ENCODE measurements at regions not wholly inside any gene's neighbourhood (a gene's known extent, or its start where the extent isn't known, plus 50 kb on each side); places are given as distances from the start of the nearest gene placed in this dataset.

DNA sequence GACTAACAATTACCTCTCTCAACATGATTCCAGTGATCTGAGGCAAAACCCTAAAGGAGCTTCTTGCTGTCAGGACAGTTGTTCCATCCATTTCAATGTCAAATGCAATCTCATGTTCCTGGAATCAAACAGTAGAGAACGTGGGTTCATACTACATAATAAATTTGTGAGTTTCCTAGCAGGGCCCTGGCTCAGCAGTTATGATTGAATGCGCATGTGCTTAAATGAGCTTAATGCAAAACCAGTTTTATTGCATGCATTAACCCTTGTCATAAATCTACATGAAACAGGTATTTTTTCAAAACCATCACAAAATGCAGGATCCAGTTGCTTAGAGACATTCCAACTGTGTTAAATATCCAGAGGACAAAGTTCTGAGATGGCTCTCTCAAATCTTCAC lies 225.4 kb upstream of the TMEM72 start:
- DNase-seq: no peak

DNA sequence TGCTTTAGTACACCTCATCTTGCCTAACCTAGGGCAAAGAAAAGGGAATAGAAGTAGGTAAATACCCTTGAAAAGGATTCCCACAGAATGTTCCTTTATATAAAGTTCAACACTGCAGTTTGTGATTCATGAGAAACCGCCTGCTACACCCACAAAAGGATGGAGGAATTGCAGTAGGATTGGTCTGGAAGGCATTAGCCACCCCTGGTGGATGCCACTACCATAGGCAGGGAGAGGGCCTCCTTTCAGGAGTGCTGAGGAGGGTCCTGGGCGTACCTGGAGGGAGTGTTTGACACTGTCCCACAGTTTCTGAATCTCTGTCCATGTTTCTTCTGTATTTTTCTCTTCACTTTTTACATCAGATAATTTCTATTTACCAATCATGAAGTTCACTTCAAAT lies 221.8 kb upstream of the TMEM72 start:
- no peak for DNase-seq

DNA sequence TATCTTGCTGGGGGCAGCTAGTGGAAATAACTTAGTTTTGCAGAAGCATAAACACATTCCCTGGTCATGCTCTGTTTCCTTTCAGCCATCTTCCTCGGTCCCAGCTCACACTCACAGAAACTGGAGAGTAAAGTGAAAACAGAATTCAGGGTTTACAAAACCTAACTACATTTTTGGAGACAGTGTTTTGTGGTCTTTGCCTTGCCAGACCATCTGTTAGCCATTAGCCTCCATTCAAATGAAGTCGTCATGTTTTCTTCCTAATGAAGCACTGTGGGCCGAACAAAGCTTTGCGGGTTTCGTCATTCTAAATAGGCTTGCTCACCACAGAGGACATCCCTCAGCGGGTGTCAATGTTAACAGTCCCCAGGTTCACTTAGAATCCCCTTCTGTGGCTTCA lies 214.6 kb upstream of the TMEM72 start:
- DNase-seq: no peak

DNA sequence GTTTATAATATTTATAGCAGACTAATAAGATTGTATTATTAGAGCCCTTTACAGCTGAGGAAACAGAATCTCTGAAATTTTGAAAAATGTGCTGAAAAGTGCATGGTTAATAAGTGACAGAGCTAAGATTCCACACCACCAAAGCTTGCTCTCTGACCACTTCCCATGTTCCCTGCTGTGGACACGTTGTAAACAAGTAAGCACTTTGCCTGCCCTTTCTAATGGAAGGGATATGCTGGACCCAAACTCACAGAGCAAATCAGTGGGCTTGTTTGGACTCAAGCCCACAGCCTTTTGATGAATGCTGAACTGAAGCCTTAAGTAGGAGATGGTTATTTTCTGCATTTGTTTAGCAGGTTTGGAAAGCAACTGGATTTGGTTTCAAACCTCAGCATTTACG lies 214.0 kb upstream of the TMEM72 start:
- no peak for DNase-seq

DNA sequence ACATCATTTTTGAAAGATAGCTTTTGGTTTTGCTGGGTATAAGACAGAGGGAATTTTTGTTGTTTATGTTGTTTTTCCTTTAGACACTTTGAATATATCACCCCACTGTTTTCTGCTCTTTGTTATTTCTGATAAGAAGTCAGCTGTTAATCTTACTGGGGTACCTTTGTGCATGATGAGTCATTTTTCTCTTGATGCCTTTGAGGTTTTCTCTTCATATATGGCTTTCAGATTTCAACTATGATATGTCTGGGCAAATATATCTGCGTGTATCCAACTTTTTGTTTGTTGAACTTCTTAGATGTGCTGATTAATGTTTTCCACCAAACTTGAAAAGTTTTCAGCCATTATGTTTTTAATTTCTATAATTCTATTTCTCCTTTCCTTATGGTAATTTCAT lies 208.6 kb upstream of the TMEM72 start:
- no peak for DNase-seq

DNA sequence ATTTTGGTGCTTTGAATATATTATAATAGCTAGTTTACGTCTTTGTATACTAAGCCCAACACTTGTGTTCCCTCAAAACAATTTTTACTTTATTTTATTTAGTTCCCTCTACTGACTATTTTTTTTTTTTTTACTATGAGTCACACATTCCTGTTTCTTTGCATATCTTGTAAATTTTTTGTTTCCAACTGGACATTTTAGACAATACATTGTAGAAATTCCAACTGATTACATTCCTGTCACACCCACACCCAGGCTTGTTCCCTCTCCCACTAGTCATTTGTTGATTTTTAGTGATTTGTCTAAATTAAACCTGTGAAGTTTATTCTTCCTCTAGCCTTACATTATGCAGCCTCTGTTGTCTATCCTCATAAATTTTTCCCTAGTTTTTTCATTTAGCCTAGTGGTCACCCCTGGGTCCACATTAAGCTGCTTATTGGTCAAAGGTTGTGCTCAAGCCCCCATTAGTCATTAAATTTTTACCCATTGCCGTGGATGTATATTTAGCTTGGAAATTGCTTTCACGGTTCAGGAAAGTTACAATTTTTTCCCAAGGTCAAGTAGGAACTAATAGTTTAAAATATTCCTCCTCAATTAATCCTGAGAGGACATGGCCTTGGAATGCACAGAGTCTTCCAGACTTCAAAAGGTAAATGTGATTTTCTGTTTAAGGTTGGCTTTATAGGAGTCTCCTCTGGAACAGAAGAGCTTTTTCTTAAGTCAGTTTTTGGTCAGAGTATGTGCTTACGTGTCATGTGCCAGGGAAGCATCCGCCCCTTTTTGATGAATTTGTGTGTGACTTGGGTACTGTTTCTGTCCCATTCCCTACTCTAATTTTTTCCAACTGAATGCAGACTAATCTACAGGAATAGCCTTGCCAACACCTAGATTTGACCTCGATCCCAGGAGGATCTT lies 207.6 kb upstream of the TMEM72 start:
- no peak for DNase-seq

DNA sequence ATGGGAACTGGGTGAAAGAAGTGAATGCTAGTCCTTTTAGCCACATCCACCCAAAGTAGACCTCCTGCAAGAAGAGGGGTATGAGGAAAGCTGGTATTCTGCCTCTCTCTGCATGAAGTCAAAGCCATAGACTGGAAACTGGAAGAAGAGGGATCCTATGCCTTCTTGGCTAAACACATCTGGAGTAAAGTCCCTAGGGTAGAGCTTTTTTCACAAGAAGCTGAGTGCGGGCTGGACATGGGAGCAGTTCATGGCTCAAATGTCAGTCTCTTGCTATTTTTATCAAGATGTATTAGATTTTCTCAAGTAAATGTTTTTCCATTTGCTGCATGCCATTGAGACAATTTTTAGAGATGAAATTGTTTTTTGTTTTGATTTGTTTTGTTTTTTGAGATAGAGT lies 206.5 kb upstream of the TMEM72 start:
- no peak for DNase-seq

DNA sequence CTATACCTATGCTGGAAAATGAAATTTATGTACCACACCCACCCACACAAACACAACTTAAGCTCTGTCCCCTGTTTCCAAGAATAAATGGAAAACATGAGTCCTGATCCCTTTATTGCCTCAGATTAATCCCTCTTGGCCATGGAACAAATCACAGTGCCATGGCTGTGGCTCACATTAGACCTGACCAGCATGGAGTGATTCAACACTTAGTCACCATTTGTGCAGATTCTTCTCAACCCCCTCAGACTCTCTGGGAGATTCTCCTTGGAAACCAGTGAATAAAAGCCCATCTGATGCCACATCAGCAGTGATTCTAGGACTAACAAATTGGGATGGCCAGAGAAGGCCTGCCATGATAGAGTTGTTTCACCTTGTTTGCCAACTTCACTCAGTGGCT lies 204.4 kb upstream of the TMEM72 start:
- DNase-seq: no peak

DNA sequence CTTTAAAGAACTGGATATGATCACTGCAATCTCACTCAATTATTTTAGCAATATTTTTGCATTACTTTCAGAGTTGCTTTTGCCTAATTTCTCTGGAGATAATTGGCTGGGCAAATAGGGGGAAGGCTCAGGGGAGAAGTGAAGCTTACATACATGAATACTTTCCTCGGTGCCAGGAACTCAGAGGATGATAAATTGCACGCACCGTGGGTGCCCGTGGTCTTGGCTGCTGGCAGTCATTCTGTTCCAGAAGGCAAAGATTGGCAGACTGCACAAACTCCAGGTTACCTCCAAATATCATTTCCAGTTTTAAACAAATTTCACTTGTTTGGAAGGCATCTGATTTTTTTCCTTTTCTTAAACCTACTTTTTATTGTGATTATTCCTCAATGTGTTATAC lies 197.8 kb upstream of the TMEM72 start:
- DNase-seq: no peak

DNA sequence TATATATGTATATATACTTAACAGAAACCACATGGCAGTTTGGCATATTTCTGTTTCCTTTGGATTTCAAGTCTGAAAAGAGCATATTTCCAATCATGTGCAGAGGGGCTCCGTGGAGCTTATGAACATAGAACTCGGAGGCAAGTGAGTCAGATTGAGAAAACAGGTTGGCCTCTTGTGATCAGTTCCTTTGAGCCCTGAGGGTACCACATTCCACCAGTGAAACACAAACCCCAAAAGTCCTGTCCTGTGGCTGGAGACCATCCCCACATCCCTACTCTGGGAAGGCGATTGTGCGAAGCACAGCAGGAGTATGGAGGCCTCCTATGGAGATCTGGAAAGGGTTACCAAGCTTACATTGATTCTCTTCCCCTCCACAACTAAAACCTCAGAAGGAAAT lies 196.7 kb upstream of the TMEM72 start:
- no peak for DNase-seq

DNA sequence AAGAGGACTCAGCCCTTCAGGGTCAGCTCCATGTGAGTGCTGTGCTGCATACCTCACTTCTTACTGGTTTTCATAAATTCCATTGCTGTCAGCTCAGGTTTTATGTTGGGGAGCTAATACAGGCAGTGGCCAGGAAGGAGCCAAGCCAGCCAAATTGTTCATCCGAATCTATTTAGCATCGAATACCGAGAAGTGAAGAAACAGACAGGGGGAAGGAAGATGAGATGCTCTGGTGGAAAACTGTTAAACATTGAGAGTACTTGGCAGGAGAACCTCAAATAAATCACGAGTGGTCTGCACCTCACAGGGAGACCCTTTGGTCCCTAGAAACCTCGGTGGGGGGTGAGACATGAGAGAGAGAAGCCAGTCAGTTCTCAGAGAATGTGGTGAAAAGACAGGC lies 196.0 kb upstream of the TMEM72 start:
- no peak for DNase-seq

DNA sequence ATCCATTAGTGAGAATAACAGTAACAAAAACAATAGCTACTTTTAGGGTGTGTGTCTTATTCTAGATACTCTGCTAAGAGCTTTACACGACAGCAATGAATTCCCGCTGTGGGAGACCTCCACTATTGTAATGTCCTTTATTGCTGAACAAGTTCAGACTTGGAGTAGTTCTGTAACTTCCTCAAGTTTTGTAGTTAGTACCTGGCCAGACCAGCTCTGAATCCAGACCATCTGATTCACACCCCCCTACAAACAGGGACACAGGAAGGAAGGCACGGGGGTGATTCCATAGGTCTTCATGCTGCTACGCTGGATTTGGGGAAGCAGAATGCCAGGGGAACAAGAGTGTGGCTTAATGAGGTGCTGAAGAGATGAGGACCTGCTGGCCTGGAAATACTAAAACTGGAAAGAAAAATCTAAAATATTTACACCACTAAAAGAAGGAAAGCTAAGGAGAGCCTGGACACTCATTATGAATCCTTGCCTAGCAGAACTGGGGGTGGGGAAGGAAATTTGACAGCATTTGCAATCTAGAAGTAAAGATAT lies 194.6 kb upstream of the TMEM72 start:
- DNase-seq: no peak

DNA sequence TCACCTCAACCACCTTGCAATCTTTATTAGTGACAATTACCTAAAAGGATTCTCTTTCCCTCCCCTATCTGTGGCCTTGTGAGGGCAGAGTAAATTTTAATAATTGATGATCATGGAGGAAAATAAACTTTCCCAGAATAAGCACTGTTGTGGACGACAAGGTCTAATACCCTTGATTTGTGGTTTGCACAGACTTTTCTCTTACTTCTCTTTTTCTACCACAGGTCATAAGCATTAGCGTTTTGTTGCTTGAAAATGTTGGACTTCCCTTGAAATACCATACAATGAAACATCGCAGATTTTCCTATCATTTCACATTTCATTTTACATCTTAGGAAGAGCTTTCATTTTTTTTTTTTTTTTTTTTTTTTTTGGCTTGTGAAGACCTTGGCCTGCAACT lies 188.1 kb upstream of the TMEM72 start:
- DNase-seq: no peak

DNA sequence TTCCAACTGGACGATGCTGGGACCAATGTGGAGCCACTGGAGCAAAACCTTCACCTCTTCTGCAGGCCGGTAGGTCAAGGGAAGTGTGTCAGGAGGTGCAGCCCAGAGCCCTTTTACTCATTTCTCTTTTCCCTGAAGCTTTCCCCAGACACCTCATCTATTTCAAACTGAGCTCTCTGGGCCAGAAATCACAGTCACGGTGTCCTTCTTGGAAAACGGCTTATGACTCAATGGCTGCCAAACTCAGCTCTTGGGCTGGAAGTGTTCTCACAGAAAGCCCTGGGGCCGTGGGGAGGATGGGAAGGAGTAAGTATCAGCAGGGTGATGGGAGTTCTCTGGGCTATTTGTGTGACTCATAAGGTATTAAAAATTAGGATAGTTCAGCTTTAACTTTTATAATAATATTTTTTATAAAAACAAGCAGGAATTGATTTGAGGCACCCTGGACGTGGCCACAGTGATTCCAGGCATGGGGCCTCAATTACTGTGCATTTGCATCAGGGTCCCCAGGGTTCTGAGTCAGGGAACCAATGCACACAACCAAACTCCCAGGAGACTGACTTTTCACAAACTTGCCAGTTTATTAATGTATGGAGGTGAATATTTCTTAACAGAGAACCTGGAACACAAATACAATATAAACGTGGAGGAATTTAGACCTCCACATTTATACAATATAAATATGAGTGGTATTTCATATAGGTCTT lies 187.4 kb upstream of the TMEM72 start:
- no peak for DNase-seq

DNA sequence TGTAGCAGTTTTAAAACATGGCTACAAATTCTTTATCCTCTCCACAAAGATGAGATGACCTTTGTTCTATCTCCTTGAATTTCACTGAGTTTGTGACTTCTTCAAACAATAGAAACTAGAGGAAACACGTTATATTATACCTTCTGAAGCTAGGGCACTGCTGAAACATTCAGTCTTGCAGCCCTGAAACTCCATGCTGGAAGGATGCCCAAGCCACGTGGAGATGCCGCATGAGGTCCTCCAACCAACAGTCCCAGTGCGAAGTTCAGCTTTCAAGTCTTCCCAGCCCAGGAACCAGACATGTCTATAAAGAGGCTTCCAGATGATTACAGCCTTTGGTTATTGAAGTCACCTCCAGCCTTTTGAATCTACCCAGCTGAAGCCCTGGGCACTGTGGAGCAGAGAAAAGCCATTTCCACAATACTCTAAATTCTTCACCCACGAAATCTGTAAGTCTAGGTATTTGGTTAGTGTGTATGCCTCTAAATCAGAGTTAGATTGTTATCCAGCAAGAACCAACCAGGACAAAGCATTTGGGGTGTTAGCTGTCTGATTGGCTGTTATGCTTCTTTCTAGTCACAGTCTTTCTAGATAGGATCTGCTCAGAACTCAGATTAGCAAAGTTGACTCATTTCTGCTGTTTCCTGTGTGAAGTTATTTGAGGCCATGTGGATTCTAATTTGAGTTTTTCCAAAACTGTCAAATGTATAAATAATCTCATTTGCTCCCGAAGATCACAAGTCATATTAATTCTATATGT lies 186.5 kb upstream of the TMEM72 start:
- no peak for DNase-seq

DNA sequence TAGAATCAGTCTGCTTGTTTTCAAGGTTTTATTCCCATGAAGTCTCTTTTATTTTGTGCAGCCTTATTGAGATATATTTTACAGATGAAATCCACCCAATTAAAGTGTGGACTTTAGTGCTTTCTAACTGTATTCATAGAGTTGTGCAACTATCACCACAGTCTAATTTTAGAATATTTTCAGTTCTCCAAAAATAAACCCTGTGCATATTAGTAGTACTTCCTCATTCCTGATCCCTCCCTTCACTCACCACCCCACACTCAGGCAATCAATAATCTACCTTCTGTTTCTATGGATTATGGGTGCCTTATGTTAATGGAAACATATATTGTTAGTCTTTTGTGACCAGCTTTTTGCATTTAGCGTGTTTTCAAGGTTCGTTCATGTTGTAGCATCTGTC lies 185.7 kb upstream of the TMEM72 start:
- no peak for DNase-seq

DNA sequence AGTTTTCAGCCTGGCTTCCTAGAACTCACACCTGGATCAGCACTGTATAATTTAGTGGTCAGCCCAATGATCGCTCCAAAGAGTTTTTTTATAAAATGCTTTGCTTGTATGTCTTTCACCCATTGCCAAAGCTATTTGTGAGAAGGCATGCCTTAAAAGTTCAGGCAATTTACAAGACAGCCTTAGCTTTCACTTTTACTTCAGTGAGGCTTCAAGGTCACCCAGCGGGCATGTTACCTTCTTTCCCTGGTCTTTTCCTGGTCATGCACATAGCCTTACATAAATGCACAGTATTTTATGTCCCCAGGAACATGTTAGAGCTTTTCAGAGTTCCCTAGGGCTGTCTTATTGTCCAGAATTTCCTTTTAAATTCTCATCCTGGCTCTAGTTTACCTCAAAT lies 179.9 kb upstream of the TMEM72 start:
- no peak for DNase-seq

DNA sequence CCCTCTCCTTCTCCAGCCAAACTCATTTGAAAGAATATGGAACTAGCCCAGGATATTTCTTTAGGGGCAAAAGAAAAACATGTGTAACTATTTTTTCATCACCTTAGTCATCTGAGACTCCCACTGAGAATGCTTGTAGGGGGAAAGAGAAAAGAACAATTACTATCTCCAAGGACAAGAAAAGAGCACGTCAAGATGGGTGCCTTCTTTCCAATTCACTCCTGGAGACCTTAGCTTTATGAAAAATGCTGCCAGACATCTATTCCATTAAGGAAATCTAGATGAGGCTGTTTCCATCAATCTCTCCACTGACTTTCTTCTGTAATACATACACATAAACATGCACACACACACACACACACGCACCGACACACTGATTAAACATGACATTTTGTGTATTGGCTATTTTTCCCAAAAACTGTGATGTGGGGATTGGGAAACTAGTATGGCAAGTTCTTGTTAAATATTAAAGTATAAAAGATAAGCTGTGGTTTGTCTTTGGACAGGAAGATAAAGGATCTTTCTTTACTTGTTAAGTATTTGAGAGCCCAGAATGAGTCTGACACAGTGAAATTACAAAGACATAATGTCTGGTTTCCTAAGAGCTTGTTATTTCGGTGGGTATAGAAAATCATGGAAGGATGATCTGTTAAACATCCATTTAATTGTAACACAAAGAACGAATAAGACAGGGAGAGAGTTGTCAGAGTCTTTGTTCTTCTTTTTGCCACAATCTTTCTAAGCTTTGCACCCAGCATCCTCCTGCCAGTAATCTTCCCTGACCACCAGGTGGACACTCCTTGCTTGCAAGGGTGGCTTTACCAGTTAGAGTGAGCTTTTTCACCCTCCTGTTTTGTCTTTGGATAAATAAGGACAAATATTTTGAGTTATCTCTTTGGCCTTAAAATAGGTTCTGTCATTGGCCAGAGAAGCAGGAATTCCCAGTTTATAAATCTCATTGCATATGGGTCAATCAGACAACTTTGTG lies 177.3 kb upstream of the TMEM72 start:
- DNase-seq: no peak

DNA sequence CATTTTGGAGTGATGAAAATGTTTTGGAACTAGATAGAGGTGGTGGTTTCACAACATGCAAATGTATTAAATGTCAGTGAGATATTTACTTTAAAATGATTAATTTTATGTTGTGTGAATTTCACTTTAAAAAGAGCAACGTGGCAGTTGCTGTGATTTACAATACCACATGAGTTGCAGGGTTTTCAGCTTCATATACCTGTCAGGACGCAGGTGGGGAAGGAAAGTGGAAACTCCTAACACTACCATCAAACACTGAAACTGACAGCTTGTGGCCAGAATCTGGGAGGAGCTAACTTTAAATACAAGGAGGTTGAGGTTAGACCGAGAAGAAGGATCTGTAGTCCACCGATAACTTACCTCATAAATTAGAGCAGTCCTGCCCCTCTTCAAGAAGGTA lies 168.9 kb upstream of the TMEM72 start:
- DNase-seq: no peak

DNA sequence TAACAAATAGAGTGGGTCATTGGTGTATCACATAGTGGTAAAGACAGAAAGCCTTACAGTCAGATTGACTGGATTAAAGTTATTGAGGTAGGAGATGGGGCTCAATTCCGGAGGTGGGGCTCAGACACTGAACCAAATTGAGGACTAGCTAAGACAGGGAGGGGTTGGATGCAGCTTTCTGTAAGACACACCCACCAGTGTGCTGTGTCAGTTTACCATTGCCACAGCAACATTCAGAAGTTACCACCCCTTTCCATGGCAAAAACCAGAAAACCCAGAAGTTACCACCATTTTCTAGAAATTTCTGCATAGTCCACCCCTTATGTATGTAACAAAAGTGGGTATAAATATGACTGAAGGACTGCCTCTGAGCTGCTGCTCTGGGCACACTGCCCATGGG lies 167.6 kb upstream of the TMEM72 start:
- DNase-seq: no peak

DNA sequence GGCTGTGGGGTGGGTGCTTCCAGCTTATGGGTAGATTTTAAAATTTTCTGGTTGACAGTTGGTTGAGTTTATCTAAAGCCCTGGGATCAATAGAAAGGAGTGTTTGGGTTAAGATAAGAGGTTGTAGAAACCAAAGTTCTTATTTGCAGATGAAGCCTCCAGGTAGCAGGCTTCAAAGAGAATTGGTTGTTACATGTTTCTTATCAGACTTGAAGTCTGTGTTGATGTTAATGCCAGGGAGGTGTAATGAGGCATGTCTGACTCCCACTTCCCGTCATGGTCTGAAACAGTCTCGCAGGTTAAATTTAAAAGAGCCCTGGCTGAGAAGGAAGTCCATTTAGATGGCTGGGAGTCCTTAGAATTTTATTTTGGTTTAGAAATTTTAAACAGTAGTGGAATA lies 165.2 kb upstream of the TMEM72 start:
- no peak for DNase-seq

DNA sequence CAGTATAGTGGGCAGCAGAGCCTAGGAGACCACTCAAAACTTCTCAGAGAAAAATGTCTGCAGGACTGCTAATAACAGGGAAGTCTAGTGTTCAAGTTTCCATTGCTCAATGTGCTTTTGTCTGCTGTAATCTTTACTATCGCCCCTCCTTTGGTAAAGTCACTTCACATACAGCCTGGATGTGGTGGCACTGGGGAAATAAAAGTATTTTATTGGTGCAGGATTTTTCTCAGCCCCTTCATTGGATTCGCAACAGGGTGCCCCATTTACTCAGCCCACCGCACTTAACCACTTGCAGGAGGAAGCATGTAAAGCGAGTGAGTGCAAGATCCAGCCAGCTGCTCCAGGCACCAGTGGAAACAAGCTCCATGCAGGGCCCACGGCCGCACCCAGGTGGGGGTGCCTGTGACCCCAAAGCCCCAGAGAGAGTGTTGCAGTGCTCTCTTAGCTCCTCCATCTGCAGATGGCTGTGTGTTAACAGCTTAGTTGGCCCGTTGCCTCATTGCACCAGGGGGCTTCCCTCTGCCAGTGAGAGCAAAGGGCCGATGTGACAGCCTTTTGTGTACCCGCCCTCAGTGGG lies 163.5 kb upstream of the TMEM72 start:
- no peak for DNase-seq
